SK-N-SH (cell line): ENCODE measurements at regions not wholly inside any gene's neighbourhood (a gene's known extent, or its start where the extent isn't known, plus 50 kb on each side); places are given as distances from the start of the nearest gene placed in this dataset.
"Not testable (repeated sequence)": the region's sequence is repeated elsewhere in the genome, so short reads cannot be mapped to it uniquely, and the experiment has no call there.

Experiments used
- CTCF ChIA-PET: fragments of 300-600, 350-600 bp; formaldehyde crosslinking; extraction: SDS; loops from one replicate; lab custom pipeline; 2021; lab: Yijun Ruan, JAX
- POLR2A ChIA-PET: fragments of 350-600 bp; sonication (Branson Sonifier 250); formaldehyde crosslinking; extraction: SDS; loops from one replicate; lab custom pipeline; 2020; ENCODE audit warnings: antibody characterized with exemption, inconsistent platforms; lab: Yijun Ruan, JAX
- DNase-seq: peaks from one replicate; pipeline ENCODE4 v3.0.0; 2012
- H2AFZ ChIP-seq: fragments of 200-600 bp; sonication (generic); 2 replicates; pipeline ENCODE4 v1.8.1; 2016; ENCODE audit warnings: antibody characterized with exemption, mild to moderate bottlenecking, low read depth
- H3F3A ChIP-seq: fragments of 200-600 bp; sonication (generic); replicated peaks from 2 replicates; pipeline ENCODE3; 2016; ENCODE audit warnings: antibody characterized with exemption, mild to moderate bottlenecking; ENCODE audit not compliant: insufficient read depth
- H3K27ac ChIP-seq, 2 experiments: fragments of 200-500 bp in 1 of 2; fragments of 200-600 bp in 1 of 2; sonication (Bioruptor generic) in 1 of 2; sonication (generic), shearing (Covaris generic) in 1 of 2; 2 replicates each; pipeline versions ENCODE4 v1.5.1 to v1.6.1; 2014 to 2016; ENCODE audit warnings: low read depth in 2 of 2, inconsistent platforms in 1 of 2, low read length in 1 of 2, mild to moderate bottlenecking in 1 of 2, mixed read lengths in 1 of 2
- H3K27me3 ChIP-seq: fragments of 200-600 bp; sonication (generic), shearing (Covaris generic); 2 replicates; pipeline ENCODE4 v1.6.1; 2016; ENCODE audit warnings: mixed run types; ENCODE audit not compliant: insufficient read depth
- H3K36me3 ChIP-seq, 2 experiments: fragments of 200-500 bp in 1 of 2; fragments of 200-600 bp in 1 of 2; sonication (Bioruptor generic) in 1 of 2; sonication (generic) in 1 of 2; replicated peaks in 1 of 2; 2 replicates each; pipeline versions ENCODE3 to v1.5.1; 2014 to 2016; ENCODE audit warnings: low read length in 1 of 2, mild to moderate bottlenecking in 1 of 2; ENCODE audit not compliant: insufficient read depth in 2 of 2, control insufficient read depth in 1 of 2
- H3K4me1 ChIP-seq, 2 experiments: fragments of 200-500 bp in 1 of 2; fragments of 200-600 bp in 1 of 2; sonication (Bioruptor generic) in 1 of 2; sonication (generic), shearing (Covaris generic) in 1 of 2; 2 replicates each; pipeline versions ENCODE4 v1.5.1 to v1.6.1; 2014 to 2016; ENCODE audit warnings: low read depth in 1 of 2, low read length in 1 of 2, mixed run types in 1 of 2; ENCODE audit not compliant: insufficient read depth in 2 of 2, control insufficient read depth in 1 of 2
- H3K4me2 ChIP-seq: fragments of 200-600 bp; sonication (generic), shearing (Covaris generic); 2 replicates; pipeline ENCODE4 v1.6.1; 2017; ENCODE audit warnings: mixed run types
- H3K4me3 ChIP-seq, 2 experiments: fragments of 200-500 bp in 1 of 2; fragments of 200-600 bp in 1 of 2; sonication (Bioruptor generic) in 1 of 2; sonication (generic), shearing (Covaris generic) in 1 of 2; 2 replicates each; pipeline versions ENCODE4 v1.5.1 to v1.8.1; 2014 to 2016; ENCODE audit warnings: low read depth in 2 of 2, inconsistent platforms in 1 of 2, low read length in 1 of 2, mild to moderate bottlenecking in 1 of 2, mixed read lengths in 1 of 2, moderate library complexity in 1 of 2
- H3K79me2 ChIP-seq: fragments of 200-600 bp; sonication (generic); 2 replicates; pipeline ENCODE4 v1.8.1; 2017; ENCODE audit warnings: mild to moderate bottlenecking; ENCODE audit not compliant: insufficient read depth
- H3K9ac ChIP-seq: fragments of 200-600 bp; sonication (generic); 2 replicates; pipeline ENCODE4 v1.6.1; 2017; ENCODE audit warnings: mixed run types
- H3K9me2 ChIP-seq: fragments of 200-600 bp; sonication (generic); 2 replicates; pipeline ENCODE4 v1.6.1; 2017; ENCODE audit warnings: mixed run types
- H3K9me3 ChIP-seq: fragments of 200-600 bp; sonication (generic); 2 replicates; pipeline ENCODE4 v1.6.1; 2017; ENCODE audit warnings: mixed run types, mild to moderate bottlenecking, moderate library complexity
- H4K20me1 ChIP-seq: fragments of 200-600 bp; sonication (generic); 2 replicates; pipeline ENCODE4 v1.6.1; 2017; ENCODE audit warnings: mild to moderate bottlenecking, mixed run types; ENCODE audit not compliant: insufficient read depth
- WGBS: methylation state at CpG from one replicate; pipeline ENCODE4 v1.1.6; 2017; ENCODE audit warnings: low lambda C conversion rate; 5-methylcytosine and 5-hydroxymethylcytosine counted together

DNA sequence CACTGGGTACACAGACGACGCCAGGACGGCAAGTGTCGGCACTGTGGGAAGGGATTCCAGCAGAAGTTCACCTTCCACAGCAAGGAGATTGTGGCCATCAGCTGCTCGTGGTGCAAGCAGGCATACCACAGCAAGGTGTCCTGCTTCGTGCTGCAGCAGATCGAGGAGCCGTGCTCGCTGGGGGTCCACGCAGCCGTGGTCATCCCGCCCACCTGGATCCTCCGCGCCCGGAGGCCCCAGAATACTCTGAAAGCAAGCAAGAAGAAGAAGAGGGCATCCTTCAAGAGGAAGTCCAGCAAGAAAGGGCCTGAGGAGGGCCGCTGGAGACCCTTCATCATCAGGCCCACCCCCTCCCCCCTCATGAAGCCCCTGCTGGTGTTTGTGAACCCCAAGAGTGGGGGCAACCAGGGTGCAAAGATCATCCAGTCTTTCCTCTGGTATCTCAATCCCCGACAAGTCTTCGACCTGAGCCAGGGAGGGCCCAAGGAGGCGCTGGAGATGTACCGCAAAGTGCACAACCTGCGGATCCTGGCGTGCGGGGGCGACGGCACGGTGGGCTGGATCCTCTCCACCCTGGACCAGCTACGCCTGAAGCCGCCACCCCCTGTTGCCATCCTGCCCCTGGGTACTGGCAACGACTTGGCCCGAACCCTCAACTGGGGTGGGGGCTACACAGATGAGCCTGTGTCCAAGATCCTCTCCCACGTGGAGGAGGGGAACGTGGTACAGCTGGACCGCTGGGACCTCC, 89.4 kb downstream of the LACC1 start:
- H3K4me2 ChIP-seq, H3K9me3 ChIP-seq, H3K27me3 ChIP-seq, H3K9me2 ChIP-seq, CTCF ChIA-PET, H4K20me1 ChIP-seq, H3K79me2 ChIP-seq, H3K27ac ChIP-seq, H3F3A ChIP-seq, POLR2A ChIA-PET, H3K4me3 ChIP-seq, H3K9ac ChIP-seq, DNase-seq, H2AFZ ChIP-seq, H3K36me3 ChIP-seq, H3K4me1 ChIP-seq: not testable (repeated sequence)
- 78% methylated on average over 15 of the region's 33 CpGs for WGBS

GRCh38 chr13:43969919-43970318, 90.2 kb downstream of the LACC1 start:
- H3F3A ChIP-seq, H3K9me3 ChIP-seq, H3K4me1 ChIP-seq, H3K9me2 ChIP-seq, H3K79me2 ChIP-seq, H3K27me3 ChIP-seq, H3K36me3 ChIP-seq, H3K4me2 ChIP-seq, POLR2A ChIA-PET, DNase-seq, H3K9ac ChIP-seq, H3K4me3 ChIP-seq, H3K27ac ChIP-seq, H4K20me1 ChIP-seq, CTCF ChIA-PET, H2AFZ ChIP-seq: not testable (repeated sequence)
- WGBS, result 100% methylated on average over 2 of the region's 27 CpGs

DNA sequence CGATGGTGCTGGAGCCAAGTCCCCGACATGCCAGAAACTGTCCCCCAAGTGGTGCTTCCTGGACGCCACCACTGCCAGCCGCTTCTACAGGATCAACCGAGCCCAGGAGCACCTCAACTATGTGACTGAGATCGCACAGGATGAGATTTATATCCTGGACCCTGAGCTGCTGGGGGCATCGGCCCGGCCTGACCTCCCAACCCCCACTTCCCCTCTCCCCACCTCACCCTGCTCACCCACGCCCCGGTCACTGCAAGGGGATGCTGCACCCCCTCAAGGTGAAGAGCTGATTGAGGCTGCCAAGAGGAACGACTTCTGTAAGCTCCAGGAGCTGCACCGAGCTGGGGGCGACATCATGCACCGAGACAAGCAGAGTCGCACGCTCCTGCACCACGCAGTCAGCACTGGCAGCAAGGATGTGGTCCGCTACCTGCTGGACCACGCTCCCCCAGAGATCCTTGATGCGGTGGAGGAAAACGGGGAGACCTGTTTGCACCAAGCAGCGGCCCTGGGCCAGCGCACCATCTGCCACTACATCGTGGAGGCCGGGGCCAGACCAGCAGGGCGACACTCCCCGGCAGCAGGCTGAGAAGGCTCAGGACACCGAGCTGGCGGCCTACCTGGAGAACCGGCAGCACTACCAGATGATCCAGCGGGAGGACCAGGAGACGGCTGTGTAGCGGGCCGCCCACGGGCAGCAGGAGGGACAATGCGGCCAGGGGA, 91.0 kb downstream of the LACC1 start:
- H3K79me2 ChIP-seq, H3K36me3 ChIP-seq, H3K9me2 ChIP-seq, H3K4me3 ChIP-seq, H3F3A ChIP-seq, H3K9me3 ChIP-seq, H3K4me2 ChIP-seq, POLR2A ChIA-PET, H3K9ac ChIP-seq, CTCF ChIA-PET, H2AFZ ChIP-seq, H3K27me3 ChIP-seq, H4K20me1 ChIP-seq, DNase-seq, H3K4me1 ChIP-seq, H3K27ac ChIP-seq: not testable (repeated sequence)
- WGBS, result 71% methylated on average over 4 of the region's 36 CpGs

DNA sequence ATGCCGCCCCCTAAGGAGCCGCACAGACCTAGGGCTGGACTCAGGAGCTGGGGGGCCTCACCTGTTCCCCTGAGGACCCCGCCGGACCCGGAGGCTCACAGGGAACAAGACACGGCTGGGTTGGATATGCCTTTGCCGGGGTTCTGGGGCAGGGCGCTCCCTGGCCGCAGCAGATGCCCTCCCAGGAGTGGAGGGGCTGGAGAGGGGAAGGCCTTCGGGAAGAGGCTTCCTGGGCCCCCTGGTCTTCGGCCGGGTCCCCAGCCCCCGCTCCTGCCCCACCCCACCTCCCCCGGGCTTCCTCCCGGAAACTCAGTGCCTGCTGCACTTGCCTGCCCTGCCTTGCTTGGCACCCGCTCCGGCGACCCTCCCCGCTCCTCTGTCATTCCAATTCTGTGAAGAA, 91.6 kb downstream of the LACC1 start:
- H3K9me2 ChIP-seq, H3K79me2 ChIP-seq, H4K20me1 ChIP-seq, DNase-seq, CTCF ChIA-PET, H2AFZ ChIP-seq, H3K27ac ChIP-seq, POLR2A ChIA-PET, H3K27me3 ChIP-seq, H3K9me3 ChIP-seq, H3K36me3 ChIP-seq, H3F3A ChIP-seq, H3K4me2 ChIP-seq, H3K9ac ChIP-seq, H3K4me1 ChIP-seq, H3K4me3 ChIP-seq: not testable (repeated sequence)
- 71% methylated on average over 5 of the region's 19 CpGs for WGBS
